ENCODE measurements at regions not wholly inside any gene's neighbourhood (a gene's known extent, or its start where the extent isn't known, plus 50 kb on each side); places are given as distances from the start of the nearest gene placed in this dataset.
"Not testable (repeated sequence)": the region's sequence is repeated elsewhere in the genome, so short reads cannot be mapped to it uniquely, and the experiment has no call there.

DNA sequence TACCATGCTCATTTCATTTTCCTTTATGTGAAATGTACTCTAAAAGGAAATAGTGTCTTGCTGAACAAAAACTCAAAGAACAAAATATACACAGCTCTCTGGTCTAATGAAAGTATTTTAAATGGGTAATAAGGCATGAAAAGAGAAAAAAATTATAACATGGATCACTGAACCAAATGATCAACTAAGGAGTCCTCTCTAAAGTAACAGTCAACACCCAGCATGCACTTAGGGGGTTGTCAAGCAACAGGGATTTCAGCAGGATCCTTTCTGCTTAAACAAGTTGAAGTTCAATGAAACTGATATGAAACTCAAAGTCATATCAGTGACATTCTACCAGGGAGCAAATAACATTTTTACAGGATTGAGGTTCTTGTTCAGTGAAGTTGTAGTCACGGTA lies 398.8 kb downstream of the SEC23A start:
- DNase-seq (ENCODE audit: low read depth) = no peak
- H3K4me3 ChIP-seq (replicated peaks; ENCODE audit: low read depth, low read length) = no peak overlapping the region
- TF ChIP-seq, protein P1, sequence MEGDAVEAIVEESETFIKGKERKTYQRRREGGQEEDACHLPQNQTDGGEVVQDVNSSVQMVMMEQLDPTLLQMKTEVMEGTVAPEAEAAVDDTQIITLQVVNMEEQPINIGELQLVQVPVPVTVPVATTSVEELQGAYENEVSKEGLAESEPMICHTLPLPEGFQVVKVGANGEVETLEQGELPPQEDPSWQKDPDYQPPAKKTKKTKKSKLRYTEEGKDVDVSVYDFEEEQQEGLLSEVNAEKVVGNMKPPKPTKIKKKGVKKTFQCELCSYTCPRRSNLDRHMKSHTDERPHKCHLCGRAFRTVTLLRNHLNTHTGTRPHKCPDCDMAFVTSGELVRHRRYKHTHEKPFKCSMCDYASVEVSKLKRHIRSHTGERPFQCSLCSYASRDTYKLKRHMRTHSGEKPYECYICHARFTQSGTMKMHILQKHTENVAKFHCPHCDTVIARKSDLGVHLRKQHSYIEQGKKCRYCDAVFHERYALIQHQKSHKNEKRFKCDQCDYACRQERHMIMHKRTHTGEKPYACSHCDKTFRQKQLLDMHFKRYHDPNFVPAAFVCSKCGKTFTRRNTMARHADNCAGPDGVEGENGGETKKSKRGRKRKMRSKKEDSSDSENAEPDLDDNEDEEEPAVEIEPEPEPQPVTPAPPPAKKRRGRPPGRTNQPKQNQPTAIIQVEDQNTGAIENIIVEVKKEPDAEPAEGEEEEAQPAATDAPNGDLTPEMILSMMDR (IDR thresholded peaks at IDR 0.05; ENCODE audit: low read length, missing control alignments) = no peak

DNA sequence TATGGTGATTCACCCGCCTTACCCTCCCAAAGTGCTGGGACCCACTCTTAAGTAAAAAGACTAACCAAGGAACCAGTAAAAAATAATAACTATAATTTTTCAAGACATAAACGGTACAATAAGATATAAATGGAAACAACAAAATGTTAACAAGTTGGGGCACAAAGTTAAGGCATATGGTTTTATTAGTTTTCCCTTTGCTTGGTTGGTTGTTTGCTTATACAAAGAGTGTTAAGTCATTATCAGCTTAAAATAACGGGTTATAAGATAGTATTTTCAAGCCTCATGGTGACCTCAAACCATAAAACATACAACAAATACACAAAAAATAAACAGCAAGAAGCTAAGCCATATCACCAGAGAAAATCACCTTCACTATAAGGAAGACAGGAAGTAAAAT lies 406.1 kb downstream of the SEC23A start:
- TF ChIP-seq, protein P1 (IDR thresholded peaks at IDR 0.05; ENCODE audit: low read length, missing control alignments) = no peak
- DNase-seq (ENCODE audit: low read depth) = no peak
- H3K4me3 ChIP-seq (replicated peaks; ENCODE audit: low read depth, low read length) = no peak overlapping the region

DNA sequence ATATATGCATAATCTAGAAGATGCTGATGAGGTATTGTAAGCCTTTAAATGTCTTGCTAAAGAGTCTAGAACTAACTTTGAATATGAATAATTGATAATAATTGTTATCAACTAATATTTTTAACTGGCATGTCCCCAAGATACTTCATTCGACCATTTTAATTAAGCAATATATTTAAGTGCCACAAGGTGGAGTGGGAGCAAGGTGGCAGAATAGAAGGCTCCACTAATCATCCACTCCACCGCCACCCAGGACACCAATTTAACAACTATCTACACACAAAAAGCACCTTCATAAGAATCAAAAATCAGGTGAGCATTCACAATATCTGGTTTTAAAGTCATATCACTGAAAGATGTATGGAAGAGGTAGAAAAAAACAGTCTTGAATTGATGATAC lies 409.6 kb downstream of the SEC23A start:
- H3K4me3 ChIP-seq (replicated peaks; ENCODE audit: low read depth, low read length) = no peak overlapping the region
- TF ChIP-seq, protein P1 (IDR thresholded peaks at IDR 0.05; ENCODE audit: low read length, missing control alignments) = no peak
- no peak for DNase-seq (ENCODE audit: low read depth)

DNA sequence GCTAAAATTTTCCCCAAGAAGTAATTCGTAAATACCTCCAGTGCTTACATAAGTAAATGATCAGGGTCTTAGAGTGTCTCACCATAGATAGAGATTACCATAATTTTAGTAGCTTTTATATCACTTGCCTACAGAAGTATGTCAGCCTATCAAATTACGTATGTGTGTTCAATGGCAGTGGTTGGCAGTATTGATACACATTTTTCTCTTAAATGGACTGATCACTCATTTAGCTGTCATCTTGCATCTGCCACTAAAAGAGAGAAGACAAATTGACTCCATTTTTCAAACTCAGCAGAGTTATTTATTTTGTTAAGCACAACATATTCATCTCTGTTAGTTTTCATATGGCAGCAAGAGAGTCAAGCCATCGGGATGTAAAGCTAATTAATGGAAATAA lies 413.1 kb upstream of the CLEC14A start:
- H3K4me3 ChIP-seq (replicated peaks; ENCODE audit: low read depth, low read length) = no peak overlapping the region
- TF ChIP-seq, protein P1 (IDR thresholded peaks at IDR 0.05; ENCODE audit: low read length, missing control alignments) = no peak
- no peak for DNase-seq (ENCODE audit: low read depth)

DNA sequence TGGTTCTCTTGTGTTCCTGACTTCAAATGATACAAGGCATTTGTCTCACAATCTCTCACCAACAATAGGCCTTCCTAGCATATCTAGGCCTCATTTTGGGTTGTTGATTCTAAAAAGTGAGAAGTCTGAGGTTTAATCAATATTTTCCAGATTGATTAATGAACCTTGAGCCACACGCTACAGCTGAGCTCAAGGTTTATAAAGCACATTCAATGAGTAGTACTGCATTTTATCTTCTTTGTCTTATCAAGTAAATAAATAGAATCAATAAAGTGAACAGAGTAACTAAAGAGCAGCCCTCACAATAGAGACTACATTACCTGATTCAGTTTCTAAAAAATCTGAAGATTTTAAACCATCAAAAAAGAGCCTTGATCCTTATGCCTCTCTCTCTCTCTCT lies 407.5 kb upstream of the CLEC14A start:
- H3K4me3 ChIP-seq (replicated peaks; ENCODE audit: low read depth, low read length) = no peak overlapping the region
- no peak for DNase-seq (ENCODE audit: low read depth)
- TF ChIP-seq, protein P1 (IDR thresholded peaks at IDR 0.05; ENCODE audit: low read length, missing control alignments) = no peak

DNA sequence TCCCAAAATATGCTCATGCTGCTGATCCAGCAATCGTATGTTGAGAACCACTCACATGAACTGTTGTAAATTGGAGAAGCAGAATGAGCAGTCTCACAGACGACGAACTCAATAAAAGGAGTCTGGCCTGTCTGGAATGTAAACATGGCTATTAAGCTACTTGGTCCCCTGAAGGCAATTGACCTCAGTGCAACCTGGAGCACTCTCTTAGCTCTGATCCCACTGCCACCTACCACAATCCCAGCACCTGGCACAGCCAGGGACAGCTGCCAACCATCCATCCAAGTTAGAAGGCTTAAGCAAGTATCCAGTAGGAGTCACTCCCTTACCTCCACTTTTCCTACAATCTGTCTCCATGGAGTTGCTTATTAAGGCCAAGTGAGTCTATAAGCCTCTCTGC lies 406.9 kb upstream of the CLEC14A start:
- DNase-seq (ENCODE audit: low read depth) = no peak
- H3K4me3 ChIP-seq (replicated peaks; ENCODE audit: low read depth, low read length) = no peak overlapping the region
- TF ChIP-seq, protein P1 (IDR thresholded peaks at IDR 0.05; ENCODE audit: low read length, missing control alignments) = no peak

DNA sequence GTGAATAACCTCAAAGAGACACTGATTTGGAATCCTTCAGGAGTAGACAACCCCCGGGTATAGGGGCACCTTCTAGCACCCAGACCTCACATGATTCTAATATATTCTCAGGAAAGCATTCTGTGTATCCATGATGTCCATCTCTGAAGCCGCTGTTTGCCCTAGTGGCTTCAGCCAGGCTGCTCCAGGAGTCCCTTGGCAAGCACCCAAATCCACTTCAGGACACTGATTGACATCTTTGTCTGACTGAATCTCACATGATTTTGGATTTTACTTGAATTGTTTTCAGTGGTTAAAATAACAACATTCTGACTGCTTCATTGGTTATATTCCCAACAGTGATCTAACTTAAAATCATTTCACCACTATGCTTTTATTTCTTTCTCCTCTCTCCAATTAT lies 390.5 kb upstream of the CLEC14A start:
- no peak for DNase-seq (ENCODE audit: low read depth)
- no peak overlapping the region for H3K4me3 ChIP-seq (replicated peaks; ENCODE audit: low read depth, low read length)
- TF ChIP-seq, protein P1 (IDR thresholded peaks at IDR 0.05; ENCODE audit: low read length, missing control alignments) = no peak

DNA sequence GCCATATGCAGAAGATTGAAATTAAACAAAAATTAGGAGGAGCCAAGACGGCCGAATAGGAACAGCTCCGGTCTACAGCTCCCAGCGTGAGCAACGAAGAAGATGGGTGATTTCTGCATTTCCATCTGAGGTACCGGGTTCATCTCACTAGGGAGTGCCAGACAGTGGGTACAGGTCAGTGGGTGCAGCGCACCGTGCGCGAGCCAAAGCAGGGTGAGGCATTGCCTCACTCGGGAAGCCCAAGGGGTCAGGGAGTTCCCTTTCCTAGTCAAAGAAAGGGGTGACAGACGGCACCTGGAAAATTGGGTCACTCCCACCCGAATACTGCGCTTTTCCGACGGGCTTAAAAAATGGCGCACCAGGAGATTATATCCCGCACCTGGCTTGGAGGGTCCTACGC lies 379.0 kb upstream of the CLEC14A start:
- DNase-seq (ENCODE audit: low read depth); H3K4me3 ChIP-seq (replicated peaks; ENCODE audit: low read depth, low read length): not testable (repeated sequence)

Data from fibroblast of pulmonary artery (primary cell).